ENCODE measurements at regions not wholly inside any gene's neighbourhood (a gene's known extent, or its start where the extent isn't known, plus 50 kb on each side); places are given as distances from the start of the nearest gene placed in this dataset.
"Not testable (repeated sequence)": the region's sequence is repeated elsewhere in the genome, so short reads cannot be mapped to it uniquely, and the experiment has no call there.

GRCh38 chr4:120005527-120005926 lies 61.1 kb downstream of the MAD2L1 start:
- no peak for DNase-seq

GRCh38 chr4:120005076-120005475 lies 61.6 kb downstream of the MAD2L1 start:
- DNase-seq: no peak

GRCh38 chr4:120004054-120004453 lies 62.6 kb downstream of the MAD2L1 start:
- DNase-seq: no peak

GRCh38 chr4:120003193-120003592 lies 63.5 kb downstream of the MAD2L1 start:
- no peak for DNase-seq

- no peak for DNase-seq
These were observed 64.8 kb downstream of the MAD2L1 start for GRCh38 chr4:120001850-120002249.

- DNase-seq: no peak
These were observed 65.9 kb downstream of the MAD2L1 start for GRCh38 chr4:120000591-120001296.

GRCh38 chr4:119996024-119996423 lies 70.6 kb downstream of the MAD2L1 start:
- not testable (repeated sequence) for DNase-seq

GRCh38 chr4:119984996-119985395 lies 81.7 kb downstream of the MAD2L1 start:
- DNase-seq: no peak

GRCh38 chr4:119982756-119983155 lies 83.9 kb downstream of the MAD2L1 start:
- no peak for DNase-seq

GRCh38 chr4:119980456-119980855 lies 86.2 kb downstream of the MAD2L1 start:
- no peak for DNase-seq

GRCh38 chr4:119977076-119977940 lies 89.3 kb downstream of the MAD2L1 start:
- no peak for DNase-seq

GRCh38 chr4:119971431-119972084 lies 95.1 kb downstream of the MAD2L1 start:
- DNase-seq: no peak

GRCh38 chr4:119962631-119963030 lies 104.0 kb downstream of the MAD2L1 start:
- no peak for DNase-seq

- DNase-seq: no peak
These were observed 107.7 kb downstream of the MAD2L1 start for GRCh38 chr4:119958983-119959382.

GRCh38 chr4:119955256-119955655 lies 111.4 kb downstream of the MAD2L1 start:
- no peak for DNase-seq

- DNase-seq: not testable (repeated sequence)
These were observed 112.2 kb downstream of the MAD2L1 start for GRCh38 chr4:119954487-119954886.

GRCh38 chr4:119946359-119946758 lies 120.3 kb downstream of the MAD2L1 start:
- no peak for DNase-seq

- no peak for DNase-seq
These were observed 123.8 kb downstream of the MAD2L1 start for GRCh38 chr4:119942806-119943205.

- no peak for DNase-seq
These were observed 126.1 kb downstream of the MAD2L1 start for GRCh38 chr4:119940557-119940956.

GRCh38 chr4:119939071-119939995 lies 127.3 kb downstream of the MAD2L1 start:
- DNase-seq: no peak

GRCh38 chr4:119937746-119938145 lies 128.9 kb downstream of the MAD2L1 start:
- no peak for DNase-seq

- DNase-seq: peak; percentile 61
These were observed 133.0 kb downstream of the MAD2L1 start for GRCh38 chr4:119933606-119934005.

- DNase-seq: no peak
These were observed 134.4 kb downstream of the MAD2L1 start for GRCh38 chr4:119932277-119932676.
